Uterus (tissue), 3 donors: ENCODE measurements at regions not wholly inside any gene's neighbourhood (a gene's known extent, or its start where the extent isn't known, plus 50 kb on each side); places are given as distances from the start of the nearest gene placed in this dataset. TPM values are rescaled to one million over a fixed set of nuclear protein-coding genes. Genes with fewer than 3 reads are reported as not detected.

Experiments used
- DNase-seq, 2 donors: peaks; one replicate each; pipeline ENCODE4 v3.0.0-alpha.2; 2019 to 2020
- H3K27ac ChIP-seq, 2 donors: fragments of 200-600 bp; sonication (generic); 1 replicate in 1 of 2; 2 replicates in 1 of 2; pipeline ENCODE4 v1.5.1; 2016 to 2018
- H3K27me3 ChIP-seq, 2 donors: fragments of 200-600 bp; sonication (generic); one replicate each; pipeline ENCODE4 v1.5.1; 2018 to 2019; ENCODE audit warnings: control low read depth in 1 of 2
- H3K36me3 ChIP-seq, 2 donors: fragments of 200-600 bp; sonication (generic); one replicate each; pipeline ENCODE4 v1.5.1; 2019; ENCODE audit warnings: control low read depth in 1 of 2
- H3K4me1 ChIP-seq, 2 donors: fragments of 200-600 bp; sonication (generic); one replicate each; pipeline ENCODE4 v1.5.1; 2018 to 2019; ENCODE audit warnings: control low read depth in 1 of 2
- H3K4me3 ChIP-seq, 2 donors: fragments of 200-600 bp; sonication (generic); 1 replicate in 1 of 2; 2 replicates in 1 of 2; pipeline ENCODE4 v1.5.1; 2018 to 2019; ENCODE audit warnings: mild to moderate bottlenecking in 1 of 2
- H3K9me3 ChIP-seq, 2 donors: fragments of 200-600 bp; sonication (generic); one replicate each; pipeline ENCODE4 v1.5.1; 2019; ENCODE audit warnings: control low read depth in 1 of 2
- CTCF ChIP-seq, 4 experiments: fragments of 200-600 bp in 2 of 4; fragments of 450-650 bp in 2 of 4; sonication (generic) in 2 of 4; IDR thresholded peaks; one replicate each; pipeline ENCODE4 v1.5.1; 2016 to 2019; ENCODE audit warnings: antibody characterized with exemption in 4 of 4, mild to moderate bottlenecking in 2 of 4, moderate library complexity in 1 of 4
- POLR2A ChIP-seq, 2 donors: fragments of 450-650 bp; IDR thresholded peaks; one replicate each; pipeline ENCODE4 v1.6.1; 2016; ENCODE audit warnings: antibody characterized with exemption in 2 of 2, mild to moderate bottlenecking in 1 of 2, moderate library complexity in 1 of 2
- intact Hi-C: fragments of 100-400 bp; cut with DNase I; formaldehyde crosslinking; loops from one replicate; pipeline ENCODE4 v1.15.1; 2023; ENCODE audit warnings: low total_unique reads
- microRNA-seq: library from miRNA; unstranded; fragments of <30 nt; microRNA quantifications from one replicate; pipeline ENCODE4, GENCODE V29; 2016; ENCODE audit warnings: borderline microRNAs expressed, borderline replicate concordance
- small RNA-seq: library from RNA; depleted of rRNA; stranded (forward); fragments of <200 nt; gene quantifications from one replicate; pipeline ENCODE3, GENCODE V24; 2016
- donor health status: DM: yes; HTN: yes; CAD: no.

DNA sequence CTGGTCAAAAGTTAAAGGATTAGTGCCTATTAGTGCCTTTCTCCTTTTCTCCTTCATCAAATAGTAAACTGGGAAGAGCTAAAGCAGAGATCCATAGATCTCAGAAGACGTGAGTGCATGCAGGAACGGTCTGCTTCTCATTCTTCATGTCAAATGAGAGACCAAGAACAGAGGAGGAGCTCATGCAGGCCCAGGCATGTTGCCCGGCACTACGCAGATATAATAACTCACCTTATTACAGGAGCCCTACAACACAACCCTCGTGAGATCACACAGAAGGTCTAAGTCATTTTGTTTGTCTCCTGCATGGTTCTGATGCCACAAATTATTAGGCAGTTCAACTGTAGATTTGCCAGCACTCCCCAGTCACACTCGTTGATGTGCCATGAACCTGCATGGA is 71.8 kb downstream of the CMPK2 start:
- H3K4me1 ChIP-seq = no peaks in the 10 kb centered on the region
- no peaks in the 10 kb centered on the region for H3K36me3 ChIP-seq
- no peak for DNase-seq
- H3K4me3 ChIP-seq = no peak overlapping the region
- H3K9me3 ChIP-seq = no peaks in the 10 kb centered on the region
- intact Hi-C loops = no loop called here
- TF ChIP-seq CTCF (IDR thresholded peaks at IDR 0.05) (no peak), POLR2A (IDR thresholded peaks at IDR 0.05) (no peak)
- H3K27me3 ChIP-seq = no peaks in the 10 kb centered on the region
- H3K27ac ChIP-seq = no peak overlapping the region

DNA sequence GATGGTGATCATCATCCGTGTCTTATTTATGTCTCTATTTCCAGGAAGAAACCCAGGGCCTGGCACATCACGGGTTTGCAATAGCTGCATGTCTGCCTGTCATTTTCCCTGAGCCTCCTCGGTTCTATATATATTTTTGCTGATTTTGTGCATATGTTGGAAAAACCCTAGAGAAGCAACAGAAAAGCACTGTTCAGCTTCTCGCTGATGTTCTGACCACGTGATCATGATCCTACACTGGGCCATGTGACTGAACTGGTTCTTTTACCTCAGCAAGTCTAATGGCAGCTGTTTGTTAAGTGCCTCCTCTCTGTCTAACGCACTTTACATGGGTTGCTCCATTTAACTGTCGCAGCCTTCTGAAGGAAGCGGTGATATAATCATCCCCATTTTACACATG is 71.3 kb downstream of the CMPK2 start:
- Histone ChIP-seq H3K27ac (no peak overlapping the region), H3K9me3 (no peaks in the 10 kb centered on the region), H3K4me3 (no peak overlapping the region), H3K27me3 (no peaks in the 10 kb centered on the region), H3K4me1 (no peaks in the 10 kb centered on the region), H3K36me3 (no peaks in the 10 kb centered on the region)
- TF ChIP-seq CTCF (IDR thresholded peaks at IDR 0.05) (no peak), POLR2A (IDR thresholded peaks at IDR 0.05) (no peak)
- intact Hi-C loops = no loop called here
- DNase-seq = no peak

Small RNA genes lying in the stretch of these regions (microRNA-seq; reads per million reads assigned to microRNA genes)
- not detected for gene MIR7158
- gene MIR7515 = not detected

Small RNA genes lying in the stretch of these regions (small RNA-seq; reads per million reads assigned to genes)
- gene MIR7158 = not detected
